Karpas-422 (cell line): ENCODE measurements at regions not wholly inside any gene's neighbourhood (a gene's known extent, or its start where the extent isn't known, plus 50 kb on each side); places are given as distances from the start of the nearest gene placed in this dataset.

Source experiments
- DNase-seq: peaks from one replicate; pipeline ENCODE4 v3.0.0-alpha.2; 2015
- H2AFZ ChIP-seq: fragments of 200-600 bp; sonication (generic); 2 replicates; pipeline ENCODE4 v1.6.1; 2014; ENCODE audit warnings: antibody characterized with exemption, low read length, mixed read lengths
- H3K27ac ChIP-seq: fragments of 200-600 bp; sonication (generic); 2 replicates; pipeline ENCODE4 v1.5.1; 2014; ENCODE audit warnings: mild to moderate bottlenecking, low read length, moderate library complexity
- H3K27me3 ChIP-seq: fragments of 200-600 bp; sonication (generic); 2 replicates; pipeline ENCODE4 v1.6.1; 2014; ENCODE audit warnings: low read length, mixed read lengths
- H3K36me3 ChIP-seq: fragments of 200-600 bp; sonication (generic); 2 replicates; pipeline ENCODE4 v1.6.1; 2014; ENCODE audit warnings: low read length, mixed read lengths; ENCODE audit not compliant: insufficient read depth
- H3K4me1 ChIP-seq: fragments of 200-600 bp; sonication (generic); 2 replicates; pipeline ENCODE4 v1.6.1; 2014; ENCODE audit warnings: mild to moderate bottlenecking, low read length, mixed read lengths
- H3K4me2 ChIP-seq: fragments of 200-600 bp; sonication (generic); 2 replicates; pipeline ENCODE4 v1.6.1; 2014; ENCODE audit warnings: low read length, low read depth, mild to moderate bottlenecking; ENCODE audit not compliant: poor library complexity, severe bottlenecking
- H3K4me3 ChIP-seq: fragments of 200-600 bp; sonication (generic); 2 replicates; pipeline ENCODE4 v1.5.1; 2014; ENCODE audit warnings: mild to moderate bottlenecking, antibody characterized with exemption, low read length, mixed read lengths
- H3K79me2 ChIP-seq: fragments of 200-600 bp; sonication (generic); 2 replicates; pipeline ENCODE4 v1.6.1; 2014; ENCODE audit warnings: mild to moderate bottlenecking, low read length, mixed read lengths
- H3K9ac ChIP-seq: fragments of 200-600 bp; sonication (generic); 2 replicates; pipeline ENCODE4 v1.6.0; 2014; ENCODE audit warnings: low read length
- H3K9me2 ChIP-seq: fragments of 200-600 bp; sonication (generic), shearing (Covaris generic); replicated peaks from 2 replicates; pipeline ENCODE4 v1.6.0; 2014; ENCODE audit warnings: mild to moderate bottlenecking, low read length, moderate library complexity; ENCODE audit not compliant: insufficient read depth
- H3K9me3 ChIP-seq: fragments of 300-700, 200-600 bp; sonication (generic); 2 replicates; pipeline ENCODE4 v1.6.1; 2014; ENCODE audit warnings: low read length, mixed read lengths
- H4K20me1 ChIP-seq: fragments of 200-600 bp; sonication (generic); 2 replicates; pipeline ENCODE4 v1.6.1; 2014; ENCODE audit warnings: mild to moderate bottlenecking, antibody characterized with exemption, low read length, low read depth; ENCODE audit not compliant: insufficient read depth

GRCh38 chr1:101399222-101399621, 162.4 kb downstream of the S1PR1 start:
- Histone ChIP-seq H3K27ac (peak overlapping the region; percentile 98), H3K9ac (peak overlapping the region; percentile 57), H2AFZ (peak overlapping the region; percentile 79; the same call in 1 of the 2 replicates), H3K27me3 (no peaks in the 10 kb centered on the region), H3K9me3 (no peaks in the 10 kb centered on the region), H3K9me2 (no peaks in the 10 kb centered on the region), H3K4me3 (no peak overlapping the region), H4K20me1 (no peaks in the 10 kb centered on the region), H3K4me1 (peaks cover 76% of the 10 kb centered on the region), H3K36me3 (no peaks in the 10 kb centered on the region), H3K79me2 (no peaks in the 10 kb centered on the region), H3K4me2 (peak overlapping the region; percentile 48)
- DNase-seq: no peak

- Histone ChIP-seq H4K20me1 (no peaks in the 10 kb centered on the region), H3K4me2 (peak overlapping the region; percentile 60), H3K79me2 (no peaks in the 10 kb centered on the region), H3K27ac (peak overlapping the region; percentile 99), H3K9me3 (no peaks in the 10 kb centered on the region), H2AFZ (no peak overlapping the region), H3K9me2 (no peaks in the 10 kb centered on the region), H3K36me3 (0 out of 2 replicates have a peak, but pooled peaks cover 3% of the 10 kb centered on the region), H3K4me1 (peaks cover 82% of the 10 kb centered on the region), H3K27me3 (no peaks in the 10 kb centered on the region), H3K9ac (peak overlapping the region; percentile 57), H3K4me3 (no peak overlapping the region)
- DNase-seq: peak; percentile 58
Measured at GRCh38 chr1:101406271-101406670, 169.5 kb downstream of the S1PR1 start.

GRCh38 chr1:101406681-101407080, 169.9 kb downstream of the S1PR1 start:
- H2AFZ ChIP-seq: no peak overlapping the region
- H3K9me3 ChIP-seq: no peaks in the 10 kb centered on the region
- H3K27ac ChIP-seq: peak overlapping the region; percentile 99
- H3K9me2 ChIP-seq: no peaks in the 10 kb centered on the region
- H3K4me2 ChIP-seq: peak overlapping the region; percentile 60
- no peaks in the 10 kb centered on the region for H3K27me3 ChIP-seq
- H3K36me3 ChIP-seq: 0 out of 2 replicates have a peak, but pooled peaks cover 3% of the 10 kb centered on the region
- no peak for DNase-seq
- peaks cover 82% of the 10 kb centered on the region for H3K4me1 ChIP-seq
- H4K20me1 ChIP-seq: no peaks in the 10 kb centered on the region
- H3K79me2 ChIP-seq: no peaks in the 10 kb centered on the region
- peak overlapping the region; percentile 57 for H3K9ac ChIP-seq
- H3K4me3 ChIP-seq: no peak overlapping the region

- Histone ChIP-seq H4K20me1 (no peaks in the 10 kb centered on the region), H3K4me1 (peaks cover 75% of the 10 kb centered on the region), H3K9ac (peak overlapping the region; percentile 62), H3K9me2 (no peaks in the 10 kb centered on the region), H3K27me3 (no peaks in the 10 kb centered on the region), H3K27ac (peak overlapping the region; percentile 99), H3K36me3 (peaks cover 9% of the 10 kb centered on the region; the same call in 1 of the 2 replicates), H3K9me3 (0 out of 2 replicates have a peak, but pooled peaks cover 3% of the 10 kb centered on the region), H2AFZ (no peak overlapping the region), H3K4me3 (peak overlapping the region; percentile 33; the same call in 1 of the 2 replicates), H3K79me2 (no peaks in the 10 kb centered on the region), H3K4me2 (peak overlapping the region; percentile 80)
- DNase-seq: peak; percentile 98
Measured at GRCh38 chr1:101407505-101408211, 170.8 kb downstream of the S1PR1 start.

- Histone ChIP-seq H3K36me3 (peaks cover 9% of the 10 kb centered on the region; the same call in 1 of the 2 replicates), H3K4me3 (peak overlapping the region; percentile 33), H3K9me2 (no peaks in the 10 kb centered on the region), H3K4me1 (peaks cover 69% of the 10 kb centered on the region), H4K20me1 (no peaks in the 10 kb centered on the region), H3K9ac (peak overlapping the region; percentile 62), H3K27ac (peak overlapping the region; percentile 99), H3K4me2 (peak overlapping the region; percentile 80), H3K27me3 (no peaks in the 10 kb centered on the region), H3K9me3 (0 out of 2 replicates have a peak, but pooled peaks cover 3% of the 10 kb centered on the region), H2AFZ (no peak overlapping the region), H3K79me2 (no peaks in the 10 kb centered on the region)
- peak; percentile 59 for DNase-seq
Measured at GRCh38 chr1:101408212-101409042, 171.6 kb downstream of the S1PR1 start.

- Histone ChIP-seq H3K9me3 (0 out of 2 replicates have a peak, but pooled peaks cover 3% of the 10 kb centered on the region), H3K4me1 (peaks cover 69% of the 10 kb centered on the region), H4K20me1 (no peaks in the 10 kb centered on the region), H3K36me3 (peaks cover 9% of the 10 kb centered on the region; the same call in 1 of the 2 replicates), H3K9ac (peak overlapping the region; percentile 62), H3K27ac (peak overlapping the region; percentile 99), H3K79me2 (no peaks in the 10 kb centered on the region), H3K9me2 (no peaks in the 10 kb centered on the region), H2AFZ (no peak overlapping the region), H3K4me3 (peak overlapping the region; percentile 33), H3K27me3 (no peaks in the 10 kb centered on the region), H3K4me2 (peak overlapping the region; percentile 80)
- no peak for DNase-seq
Measured at GRCh38 chr1:101409102-101409501, 172.3 kb downstream of the S1PR1 start.

- H3K36me3 ChIP-seq: peaks cover 9% of the 10 kb centered on the region; the same call in 1 of the 2 replicates
- peak overlapping the region; percentile 54 for H3K9ac ChIP-seq
- DNase-seq: peak; percentile 64
- no peaks in the 10 kb centered on the region for H4K20me1 ChIP-seq
- 0 out of 2 replicates have a peak, but pooled peaks cover 3% of the 10 kb centered on the region for H3K9me3 ChIP-seq
- peak overlapping the region; percentile 21 for H3K4me3 ChIP-seq
- H3K4me1 ChIP-seq: peaks cover 62% of the 10 kb centered on the region
- H3K27me3 ChIP-seq: no peaks in the 10 kb centered on the region
- no peak overlapping the region for H2AFZ ChIP-seq
- H3K4me2 ChIP-seq: peak overlapping the region; percentile 80
- H3K27ac ChIP-seq: peak overlapping the region; percentile 99
- no peaks in the 10 kb centered on the region for H3K9me2 ChIP-seq
- H3K79me2 ChIP-seq: no peaks in the 10 kb centered on the region
Measured at GRCh38 chr1:101410048-101410878, 173.4 kb downstream of the S1PR1 start.
